Medulla oblongata (tissue), 1 donor: ENCODE measurements at regions not wholly inside any gene's neighbourhood (a gene's known extent, or its start where the extent isn't known, plus 50 kb on each side); places are given as distances from the start of the nearest gene placed in this dataset.
"Not testable (repeated sequence)": the region's sequence is repeated elsewhere in the genome, so short reads cannot be mapped to it uniquely, and the experiment has no call there.

Experiments
- DNase-seq: peaks from one replicate; pipeline ENCODE4 v3.0.0-alpha.2; 2015; ENCODE audit errors: extremely low spot score

DNA sequence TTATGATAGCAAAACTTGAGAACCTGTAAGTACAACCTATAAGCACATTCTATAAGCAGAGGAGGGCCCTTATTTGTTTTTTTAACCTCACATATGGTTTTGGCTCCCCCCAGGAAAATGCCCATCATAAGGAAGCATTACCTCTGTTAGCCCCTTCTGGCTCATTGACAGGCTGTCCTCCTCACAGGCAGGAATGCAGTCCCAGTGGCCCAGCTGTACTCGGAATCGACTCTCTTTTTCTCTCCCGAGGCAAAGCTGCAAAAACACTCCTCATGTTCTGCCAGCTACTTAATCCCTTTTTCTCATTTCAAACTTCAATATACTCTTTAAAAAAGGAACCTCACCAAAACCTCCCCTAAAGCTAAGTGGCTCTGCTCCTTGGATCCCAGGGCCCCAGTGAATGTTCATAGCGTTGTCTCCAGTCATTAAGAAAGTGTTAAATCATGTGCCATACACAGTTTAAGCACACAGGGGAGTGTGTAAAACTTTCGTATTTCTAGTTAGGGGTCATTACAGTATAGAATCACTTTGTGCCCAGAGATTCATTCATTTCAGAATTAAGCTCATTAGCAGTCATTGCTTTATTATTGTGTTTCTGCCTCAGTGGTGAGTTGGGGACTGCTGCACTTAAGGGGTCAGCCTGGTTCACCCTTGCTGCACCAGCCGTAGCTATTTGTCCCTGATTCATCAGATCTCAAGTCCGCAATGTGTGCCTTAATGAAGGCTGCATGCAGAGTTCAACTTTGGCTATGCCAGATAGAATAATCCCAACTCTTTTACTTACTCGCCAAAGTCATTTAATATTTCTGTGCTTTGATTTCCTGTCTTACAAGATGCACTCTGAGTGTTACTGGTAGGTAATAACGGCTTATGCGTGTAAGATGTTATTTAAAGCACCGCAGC lies 57.6 kb downstream of the JRKL start:
- no peak for DNase-seq

DNA sequence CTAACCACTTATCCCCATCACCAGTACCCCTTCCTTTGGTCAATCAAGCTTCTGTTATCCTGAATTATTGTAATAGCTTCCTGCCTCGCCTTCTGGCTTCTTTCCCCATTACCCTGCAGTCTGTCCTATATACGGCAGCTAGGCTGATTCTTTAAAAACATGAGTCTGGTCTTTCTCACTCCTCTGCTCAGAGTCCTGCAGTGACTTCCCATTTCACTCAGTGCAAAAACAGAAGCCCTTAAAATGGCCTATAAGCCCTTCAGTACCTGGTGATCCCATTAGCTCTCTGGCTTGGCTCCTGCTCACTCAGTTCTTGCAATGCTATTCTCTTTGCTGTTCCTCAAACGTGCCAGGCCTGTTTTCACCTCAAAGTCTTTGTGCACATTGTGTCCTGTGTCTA lies 58.4 kb downstream of the JRKL start:
- DNase-seq: no peak

DNA sequence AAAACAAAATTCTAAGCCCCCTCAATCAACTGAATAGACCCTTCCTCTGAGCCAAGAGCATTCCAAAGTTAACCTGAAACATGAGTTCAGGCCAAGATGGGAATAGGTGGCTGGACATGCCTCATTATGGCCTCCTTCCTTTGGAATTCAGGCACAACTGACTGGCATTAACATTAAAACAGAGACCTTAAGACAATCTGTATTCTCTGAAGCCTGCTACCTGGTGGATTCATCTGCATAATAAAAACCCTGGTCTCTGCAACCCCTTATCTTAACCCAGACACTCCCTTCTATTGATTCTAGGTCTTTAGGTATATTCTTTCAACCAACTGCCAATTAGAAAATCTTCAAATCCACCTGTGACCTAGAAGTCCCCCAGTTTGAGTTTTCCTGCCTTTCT lies 66.3 kb downstream of the JRKL start:
- DNase-seq: no peak

GRCh38 chr11:96459751-96460150 lies 69.9 kb downstream of the JRKL start:
- no peak for DNase-seq

DNA sequence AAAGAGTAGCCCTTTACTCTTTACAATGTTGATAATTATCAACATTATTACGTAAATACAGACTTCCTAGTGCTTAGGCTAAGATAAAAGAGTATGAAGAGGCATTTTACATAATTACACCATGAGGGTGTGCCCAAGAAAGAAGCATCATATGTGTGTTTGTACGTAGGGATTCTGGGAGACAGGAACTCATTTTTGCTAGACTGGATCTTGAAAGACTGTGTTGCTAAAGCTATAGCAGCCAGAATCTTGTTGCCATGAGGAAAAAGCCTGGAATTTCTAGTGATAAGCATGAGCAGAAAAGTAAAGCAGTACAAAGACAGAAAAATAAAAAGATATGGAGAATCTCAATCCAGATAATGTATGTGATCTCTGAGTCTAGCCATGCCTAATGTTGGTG lies 72.1 kb downstream of the JRKL start:
- DNase-seq: no peak

GRCh38 chr11:96464700-96465307 lies 75.0 kb downstream of the JRKL start:
- DNase-seq: peak; percentile 89

DNA sequence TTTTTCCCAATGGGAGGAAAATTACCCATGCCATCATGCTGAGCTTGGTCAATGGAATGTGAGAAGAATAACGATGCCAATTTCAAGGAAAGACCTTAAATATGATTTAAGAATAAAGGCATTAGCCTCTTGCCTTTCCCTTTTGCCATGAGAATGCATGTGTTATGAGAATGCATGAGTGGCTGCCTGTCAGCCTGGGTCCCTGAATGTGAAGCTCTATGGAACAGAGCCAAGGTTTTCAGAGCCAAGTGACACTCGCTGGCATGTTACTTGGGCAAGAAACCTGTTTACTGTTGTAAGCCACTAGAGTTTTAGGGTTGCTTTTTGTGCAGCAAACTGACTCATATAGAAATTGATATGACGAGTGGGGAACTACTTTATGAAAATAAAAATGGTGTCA lies 75.7 kb downstream of the JRKL start:
- peak; percentile 25 for DNase-seq

DNA sequence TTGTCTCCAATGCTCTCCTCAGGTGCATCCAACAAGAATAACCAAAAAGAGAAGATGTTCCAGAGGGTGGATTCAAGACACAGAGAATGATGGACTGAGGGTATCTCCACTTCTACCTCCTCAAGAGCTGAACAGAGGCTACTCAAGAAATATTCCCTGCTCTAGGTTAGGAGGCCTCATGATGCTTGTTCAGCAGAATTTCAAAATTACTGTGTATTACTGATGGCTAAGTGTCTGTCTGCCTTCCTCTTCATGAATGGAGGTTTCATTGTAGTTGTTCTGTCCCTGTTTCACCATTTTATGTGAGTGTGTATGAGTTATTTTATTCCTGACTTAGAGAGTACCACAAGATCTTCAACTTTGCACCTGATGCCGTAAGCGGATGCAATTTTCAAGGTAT lies 76.8 kb downstream of the JRKL start:
- no peak for DNase-seq

- no peak for DNase-seq
Observed at GRCh38 chr11:96469776-96470175, 80.0 kb downstream of the JRKL start.

DNA sequence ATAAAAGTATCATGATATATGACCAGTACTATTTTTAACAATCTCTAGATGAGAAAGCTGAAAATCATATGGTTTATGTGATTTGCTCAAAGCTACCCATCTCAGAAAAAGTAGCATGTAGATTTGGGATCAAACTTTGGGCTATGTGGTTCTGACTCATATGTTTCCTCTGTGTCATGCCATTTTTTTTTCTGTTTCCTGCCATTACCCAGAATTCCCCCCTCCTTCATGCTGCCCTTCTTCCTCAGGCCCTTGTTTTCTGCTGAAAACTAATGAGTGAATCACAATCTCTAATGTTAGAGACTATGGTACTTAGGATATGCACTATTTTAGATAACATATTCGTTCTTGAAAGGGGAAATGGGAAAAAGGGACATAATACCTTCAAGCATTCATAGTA lies 80.7 kb downstream of the JRKL start:
- DNase-seq: no peak

- no peak for DNase-seq
Observed at GRCh38 chr11:96472085-96472484, 82.3 kb downstream of the JRKL start.

DNA sequence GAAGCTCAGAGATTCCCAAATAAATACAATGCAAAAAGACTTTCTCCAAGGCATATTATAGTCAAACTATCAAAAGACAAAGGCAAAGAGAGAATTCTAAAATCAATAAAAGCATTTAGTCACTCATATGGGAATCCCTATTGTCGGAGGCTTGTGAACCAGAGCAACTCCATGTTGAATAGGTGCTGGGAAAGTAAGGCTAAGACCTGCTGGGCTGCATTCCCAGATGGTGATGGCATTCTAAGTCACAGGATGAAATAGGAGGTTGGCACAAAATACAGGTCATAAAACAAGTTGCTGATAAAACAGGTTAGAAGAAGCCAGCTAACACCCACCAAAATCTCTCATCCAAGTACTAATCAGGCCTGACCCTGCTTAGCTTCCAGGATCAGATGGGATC lies 84.5 kb downstream of the JRKL start:
- DNase-seq: no peak

DNA sequence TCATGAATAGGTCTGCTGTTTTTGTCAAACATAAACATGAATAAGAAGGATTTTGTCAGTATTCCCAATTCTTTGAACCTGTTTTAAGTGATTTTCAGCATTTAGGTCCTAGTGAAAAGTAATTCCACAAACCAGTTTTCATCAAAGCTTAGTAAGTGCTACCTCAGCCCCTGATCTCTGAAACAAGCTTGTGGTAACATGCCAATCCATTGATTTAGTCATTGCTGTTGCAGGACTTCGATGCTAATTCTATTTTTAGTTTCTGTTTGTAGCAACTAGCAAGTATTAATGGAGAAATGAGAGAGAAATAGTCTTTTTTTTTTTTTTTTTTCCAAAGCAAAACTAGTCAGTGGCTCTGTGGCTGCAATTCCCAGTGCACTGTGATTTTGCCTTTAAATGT lies 91.4 kb downstream of the JRKL start:
- DNase-seq: no peak

DNA sequence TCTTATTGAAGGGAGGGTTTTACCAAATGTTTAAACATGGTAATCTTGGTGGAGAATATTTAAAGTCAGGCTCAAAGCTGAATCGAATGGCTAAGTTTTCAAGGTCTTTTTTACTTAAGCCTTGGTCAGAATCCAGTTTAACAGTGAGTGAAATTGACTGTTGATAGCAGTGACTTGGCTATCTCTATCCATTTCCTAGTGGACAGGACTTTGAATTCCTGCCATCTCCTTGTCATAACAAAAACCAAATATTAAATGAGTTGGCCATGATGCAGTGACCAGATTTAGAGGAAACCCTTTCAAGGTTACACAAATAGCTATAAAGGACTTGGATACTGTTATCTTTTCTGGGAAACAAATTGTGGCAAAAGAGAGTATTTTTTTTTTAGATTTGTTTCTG lies 92.0 kb downstream of the JRKL start:
- no peak for DNase-seq

- DNase-seq: no peak
Observed at GRCh38 chr11:96482193-96482592, 92.4 kb downstream of the JRKL start.

DNA sequence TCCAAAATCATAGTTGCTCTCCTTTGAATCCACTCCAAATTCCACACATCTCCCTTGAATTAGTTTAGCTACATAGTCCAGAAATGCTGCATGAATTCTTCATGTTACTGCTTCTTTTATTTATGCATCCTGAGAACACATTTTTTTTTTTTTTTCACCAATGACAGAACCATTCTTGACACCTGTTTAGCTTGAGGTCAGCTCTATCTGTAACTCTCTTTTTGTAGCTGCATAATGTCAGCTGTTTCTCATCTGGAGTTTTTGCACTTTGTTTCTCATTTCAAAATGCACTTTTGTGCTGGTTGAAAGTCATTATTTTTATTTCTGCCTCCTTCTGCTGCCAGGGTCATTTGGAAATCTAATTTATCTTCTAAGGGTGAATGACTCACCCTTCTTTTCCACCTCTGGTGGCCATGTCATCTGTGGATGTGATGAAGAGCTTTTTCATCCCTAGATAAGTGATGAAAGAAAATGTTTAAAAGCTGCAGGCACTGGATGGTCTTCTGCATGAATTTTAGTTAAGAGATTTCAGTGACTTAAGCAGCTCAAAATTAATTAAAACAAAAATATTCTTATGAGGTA lies 93.7 kb downstream of the JRKL start:
- no peak for DNase-seq

DNA sequence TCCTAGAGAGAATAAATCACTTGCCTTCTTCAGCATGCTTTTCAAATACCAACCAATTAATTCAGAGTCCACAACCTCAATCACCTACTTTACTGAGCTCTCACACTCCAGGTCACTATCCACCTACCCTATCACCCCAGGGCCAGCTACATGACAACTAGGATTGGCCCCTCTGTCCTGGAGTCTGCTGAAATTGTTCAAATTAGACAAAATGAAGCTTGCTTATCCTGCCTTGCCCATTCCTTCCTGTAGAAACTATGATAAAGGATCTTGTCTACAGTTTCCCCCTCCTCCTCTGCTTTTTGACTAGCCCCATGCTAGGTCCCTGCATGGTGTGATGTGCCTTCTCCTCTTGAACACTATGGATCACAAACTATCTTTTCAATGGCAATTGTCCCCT lies 94.5 kb downstream of the JRKL start:
- no peak for DNase-seq

- no peak for DNase-seq
Observed at GRCh38 chr11:96486890-96487611, 97.2 kb downstream of the JRKL start.

DNA sequence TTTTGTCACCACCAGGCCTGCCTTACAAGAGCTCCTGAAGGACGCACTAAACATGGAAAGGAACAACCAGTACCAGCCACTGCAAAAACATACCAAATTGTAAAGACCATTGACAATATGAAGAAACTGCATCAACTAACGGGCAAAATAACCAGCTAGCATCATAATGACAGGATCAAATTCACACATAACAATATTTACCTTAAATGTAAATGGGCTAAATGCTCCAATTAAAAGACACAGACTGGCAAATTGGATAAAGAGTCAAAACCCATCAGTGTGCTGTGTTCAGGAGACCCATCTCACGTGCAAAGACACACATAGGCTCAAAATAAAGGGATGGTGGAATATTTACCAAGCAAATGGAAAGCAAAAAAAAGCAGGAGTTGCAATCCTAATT lies 99.1 kb downstream of the JRKL start:
- DNase-seq: not testable (repeated sequence)

- DNase-seq: no peak
Observed at GRCh38 chr11:96500440-96500839, 110.6 kb downstream of the JRKL start.

DNA sequence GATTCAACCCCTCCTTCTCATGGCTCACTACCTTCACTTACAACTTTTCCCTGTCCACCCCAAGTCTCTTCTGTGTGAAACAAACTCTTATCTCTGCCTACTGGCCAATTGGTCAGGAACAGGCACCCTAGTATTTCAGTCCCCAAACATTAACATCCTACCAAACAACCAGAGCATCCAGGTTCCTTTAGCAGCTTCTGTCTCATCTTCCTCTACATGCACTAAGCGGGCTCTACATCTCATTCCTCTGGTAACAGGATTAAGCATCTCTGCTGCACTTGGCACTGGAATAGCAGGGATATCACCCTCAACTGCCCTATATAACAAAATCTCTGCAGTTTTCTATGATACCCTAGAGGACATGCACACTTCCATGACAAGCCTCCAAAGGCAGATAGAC lies 116.2 kb downstream of the JRKL start:
- no peak for DNase-seq

- no peak for DNase-seq
Observed at GRCh38 chr11:96506953-96507354, 117.1 kb downstream of the JRKL start.
